ENCODE measurements at regions not wholly inside any gene's neighbourhood (a gene's known extent, or its start where the extent isn't known, plus 50 kb on each side); places are given as distances from the start of the nearest gene placed in this dataset.

GRCh38 chr17:73942703-73943415 lies 260.6 kb upstream of the RPL38 start:
- WGBS: 92% methylated on average over 7 of the region's 7 CpGs
- Histone ChIP-seq H3K27ac (ENCODE audit: low read depth, low read length) (no peak overlapping the region), H3K36me3 (ENCODE audit: insufficient read depth, low read length) (no peaks in the 10 kb centered on the region), H3K4me1 (ENCODE audit: insufficient read depth, low read length) (no peaks in the 10 kb centered on the region), H3K4me3 (ENCODE audit: low read length) (no peak overlapping the region), H3K9ac (ENCODE audit: low read depth, low read length) (no peak overlapping the region), H3K9me3 (ENCODE audit: insufficient read depth, low read depth, low read length) (no peaks in the 10 kb centered on the region), H3K27me3 (ENCODE audit: insufficient read depth, low read length) (no peaks in the 10 kb centered on the region; the same call in 1 of the 2 replicates)

- Histone ChIP-seq H3K4me1 (ENCODE audit: insufficient read depth, low read length) (no peaks in the 10 kb centered on the region), H3K4me3 (ENCODE audit: low read length) (no peak overlapping the region), H3K9me3 (ENCODE audit: insufficient read depth, low read depth, low read length) (no peaks in the 10 kb centered on the region), H3K27ac (ENCODE audit: low read depth, low read length) (no peak overlapping the region), H3K9ac (ENCODE audit: low read depth, low read length) (no peak overlapping the region), H3K27me3 (ENCODE audit: insufficient read depth, low read length) (no peaks in the 10 kb centered on the region; the same call in 1 of the 2 replicates), H3K36me3 (ENCODE audit: insufficient read depth, low read length) (no peaks in the 10 kb centered on the region)
- WGBS: 74% methylated on average over 7 of the region's 7 CpGs
Measured at GRCh38 chr17:73943416-73944110, 259.9 kb upstream of the RPL38 start.

GRCh38 chr17:73944366-73944765 lies 259.1 kb upstream of the RPL38 start:
- Histone ChIP-seq H3K4me3 (ENCODE audit: low read length) (no peak overlapping the region), H3K27me3 (ENCODE audit: insufficient read depth, low read length) (no peaks in the 10 kb centered on the region; the same call in 1 of the 2 replicates), H3K27ac (ENCODE audit: low read depth, low read length) (no peak overlapping the region), H3K36me3 (ENCODE audit: insufficient read depth, low read length) (no peaks in the 10 kb centered on the region), H3K9ac (ENCODE audit: low read depth, low read length) (no peak overlapping the region), H3K9me3 (ENCODE audit: insufficient read depth, low read depth, low read length) (no peaks in the 10 kb centered on the region), H3K4me1 (ENCODE audit: insufficient read depth, low read length) (no peaks in the 10 kb centered on the region)
- WGBS: 90% methylated on average over 5 of the region's 5 CpGs

- 89% methylated on average over 13 of the region's 13 CpGs for WGBS
Measured at GRCh38 chr17:73947281-73947965, 256.1 kb upstream of the RPL38 start.

GRCh38 chr17:73947966-73948355 lies 255.5 kb upstream of the RPL38 start:
- Histone ChIP-seq H3K9me3 (ENCODE audit: insufficient read depth, low read depth, low read length) (no peaks in the 10 kb centered on the region), H3K36me3 (ENCODE audit: insufficient read depth, low read length) (no peaks in the 10 kb centered on the region)
- WGBS: 92% methylated on average over 4 of the region's 4 CpGs

More at GRCh38 chr17:73947281-73947965, 256.1 kb upstream of the RPL38 start:
- H3K27me3 ChIP-seq (ENCODE audit: insufficient read depth, low read length): peaks cover 24% of the 10 kb centered on the region
- no peak overlapping the region for H3K9ac ChIP-seq (ENCODE audit: low read depth, low read length)
- no peak overlapping the region for H3K27ac ChIP-seq (ENCODE audit: low read depth, low read length)
- H3K36me3 ChIP-seq (ENCODE audit: insufficient read depth, low read length): no peaks in the 10 kb centered on the region
- no peaks in the 10 kb centered on the region for H3K9me3 ChIP-seq (ENCODE audit: insufficient read depth, low read depth, low read length)
- H3K4me1 ChIP-seq (ENCODE audit: insufficient read depth, low read length): peaks cover 3% of the 10 kb centered on the region; the same call in 1 of the 2 replicates
- no peak overlapping the region for H3K4me3 ChIP-seq (ENCODE audit: low read length)

GRCh38 chr17:73949903-73950592 lies 253.4 kb upstream of the RPL38 start:
- Histone ChIP-seq H3K27ac (ENCODE audit: low read depth, low read length) (no peak overlapping the region), H3K9ac (ENCODE audit: low read depth, low read length) (no peak overlapping the region), H3K27me3 (ENCODE audit: insufficient read depth, low read length) (peaks cover 34% of the 10 kb centered on the region), H3K4me1 (ENCODE audit: insufficient read depth, low read length) (peaks cover 3% of the 10 kb centered on the region; the same call in 1 of the 2 replicates), H3K36me3 (ENCODE audit: insufficient read depth, low read length) (no peaks in the 10 kb centered on the region), H3K9me3 (ENCODE audit: insufficient read depth, low read depth, low read length) (no peaks in the 10 kb centered on the region), H3K4me3 (ENCODE audit: low read length) (no peak overlapping the region)
- WGBS: 90% methylated on average over 13 of the region's 13 CpGs

More at GRCh38 chr17:73947966-73948355, 255.5 kb upstream of the RPL38 start:
- no peak overlapping the region for H3K27ac ChIP-seq (ENCODE audit: low read depth, low read length)
- H3K4me3 ChIP-seq (ENCODE audit: low read length): no peak overlapping the region
- H3K27me3 ChIP-seq (ENCODE audit: insufficient read depth, low read length): peaks cover 29% of the 10 kb centered on the region
- H3K4me1 ChIP-seq (ENCODE audit: insufficient read depth, low read length): peaks cover 3% of the 10 kb centered on the region; the same call in 1 of the 2 replicates
- H3K9ac ChIP-seq (ENCODE audit: low read depth, low read length): no peak overlapping the region

- Histone ChIP-seq H3K9me3 (ENCODE audit: insufficient read depth, low read depth, low read length) (no peaks in the 10 kb centered on the region), H3K9ac (ENCODE audit: low read depth, low read length) (no peak overlapping the region), H3K27ac (ENCODE audit: low read depth, low read length) (no peak overlapping the region), H3K27me3 (ENCODE audit: insufficient read depth, low read length) (peaks cover 34% of the 10 kb centered on the region), H3K4me1 (ENCODE audit: insufficient read depth, low read length) (peaks cover 3% of the 10 kb centered on the region; the same call in 1 of the 2 replicates), H3K4me3 (ENCODE audit: low read length) (no peak overlapping the region), H3K36me3 (ENCODE audit: insufficient read depth, low read length) (no peaks in the 10 kb centered on the region)
- 84% methylated on average over 8 of the region's 8 CpGs for WGBS
Measured at GRCh38 chr17:73950593-73950914, 252.9 kb upstream of the RPL38 start.

- peaks cover 34% of the 10 kb centered on the region for H3K27me3 ChIP-seq (ENCODE audit: insufficient read depth, low read length)
- peak overlapping the region; percentile 57 for H3K4me3 ChIP-seq (ENCODE audit: low read length)
- H3K9me3 ChIP-seq (ENCODE audit: insufficient read depth, low read depth, low read length): no peaks in the 10 kb centered on the region
- no peaks in the 10 kb centered on the region for H3K36me3 ChIP-seq (ENCODE audit: insufficient read depth, low read length)
- H3K4me1 ChIP-seq (ENCODE audit: insufficient read depth, low read length): peaks cover 3% of the 10 kb centered on the region; the same call in 1 of the 2 replicates
- WGBS: 2% methylated on average over 20 of the region's 20 CpGs
- H3K9ac ChIP-seq (ENCODE audit: low read depth, low read length): peak overlapping the region; percentile 58
- no peak overlapping the region for H3K27ac ChIP-seq (ENCODE audit: low read depth, low read length)
Measured at GRCh38 chr17:73952082-73952479, 251.4 kb upstream of the RPL38 start.

GRCh38 chr17:73952480-73953205 lies 250.8 kb upstream of the RPL38 start:
- Histone ChIP-seq H3K4me3 (ENCODE audit: low read length) (peak overlapping the region; percentile 57), H3K9ac (ENCODE audit: low read depth, low read length) (peak overlapping the region; percentile 58), H3K4me1 (ENCODE audit: insufficient read depth, low read length) (peaks cover 3% of the 10 kb centered on the region; the same call in 1 of the 2 replicates)

GRCh38 chr17:73953206-73954033 lies 250.1 kb upstream of the RPL38 start:
- H3K27me3 ChIP-seq (ENCODE audit: insufficient read depth, low read length): peaks cover 34% of the 10 kb centered on the region
- no peaks in the 10 kb centered on the region for H3K9me3 ChIP-seq (ENCODE audit: insufficient read depth, low read depth, low read length)
- peak overlapping the region; percentile 57 for H3K4me3 ChIP-seq (ENCODE audit: low read length)
- H3K4me1 ChIP-seq (ENCODE audit: insufficient read depth, low read length): peaks cover 3% of the 10 kb centered on the region; the same call in 1 of the 2 replicates
- no peak overlapping the region for H3K27ac ChIP-seq (ENCODE audit: low read depth, low read length)
- H3K36me3 ChIP-seq (ENCODE audit: insufficient read depth, low read length): no peaks in the 10 kb centered on the region
- H3K9ac ChIP-seq (ENCODE audit: low read depth, low read length): no peak overlapping the region
- WGBS: 75% methylated on average over 12 of the region's 12 CpGs

More at GRCh38 chr17:73952480-73953205, 250.8 kb upstream of the RPL38 start:
- Histone ChIP-seq H3K27me3 (ENCODE audit: insufficient read depth, low read length) (peaks cover 34% of the 10 kb centered on the region), H3K36me3 (ENCODE audit: insufficient read depth, low read length) (no peaks in the 10 kb centered on the region), H3K27ac (ENCODE audit: low read depth, low read length) (no peak overlapping the region), H3K9me3 (ENCODE audit: insufficient read depth, low read depth, low read length) (no peaks in the 10 kb centered on the region)
- 2% methylated on average over 67 of the region's 67 CpGs for WGBS

All from HUES64 (cell line).